Peyer's patch (tissue), 4 donors: ENCODE measurements at regions not wholly inside any gene's neighbourhood (a gene's known extent, or its start where the extent isn't known, plus 50 kb on each side); places are given as distances from the start of the nearest gene placed in this dataset.

Source experiments
- DNase-seq, 3 donors: peaks; one replicate each; pipeline ENCODE4 v3.0.0-alpha.2; 2017 to 2019
- H3K27ac ChIP-seq, 4 donors: fragments of 200-600 bp; sonication (generic); one replicate each; pipeline ENCODE4 v1.5.1; 2016 to 2019
- H3K27me3 ChIP-seq, 2 donors: fragments of 200-600 bp; sonication (generic); one replicate each; pipeline ENCODE4 v1.5.1; 2019
- H3K36me3 ChIP-seq, 3 donors: fragments of 200-600 bp; sonication (generic); one replicate each; pipeline ENCODE4 v1.5.1; 2016 to 2019
- H3K4me1 ChIP-seq, 4 donors: fragments of 200-600 bp; sonication (generic); one replicate each; pipeline ENCODE4 v1.5.1; 2016 to 2019
- H3K4me3 ChIP-seq, 4 donors: fragments of 200-600 bp; sonication (generic); 1 replicate in 3 of 4; 2 replicates in 1 of 4; pipeline ENCODE4 v1.5.1; 2016 to 2019; ENCODE audit warnings: mild to moderate bottlenecking in 1 of 4
- H3K9me3 ChIP-seq, 4 donors: fragments of 200-600 bp; sonication (generic); one replicate each; pipeline ENCODE4 v1.5.1; 2016 to 2019; ENCODE audit warnings: mild to moderate bottlenecking in 1 of 4
- CTCF ChIP-seq, 6 experiments: fragments of 450-650 bp in 4 of 6; fragments of 200-600 bp in 2 of 6; sonication (generic) in 1 of 6; IDR thresholded peaks; one replicate each; pipeline ENCODE4 v1.5.1; 2017 to 2019; ENCODE audit warnings: antibody characterized with exemption in 6 of 6, mild to moderate bottlenecking in 3 of 6, moderate library complexity in 1 of 6
- POLR2A ChIP-seq, 2 donors: fragments of 450-650 bp; IDR thresholded peaks; one replicate each; pipeline ENCODE4 v1.5.1; 2017; ENCODE audit warnings: antibody characterized with exemption in 2 of 2, mild to moderate bottlenecking in 2 of 2, moderate library complexity in 2 of 2

- H3K4me3 ChIP-seq: no peak overlapping the region
- H3K27me3 ChIP-seq: no peaks in the 10 kb centered on the region
- no peaks in the 10 kb centered on the region for H3K9me3 ChIP-seq
- H3K36me3 ChIP-seq: no peaks in the 10 kb centered on the region
- H3K27ac ChIP-seq: no peak overlapping the region
- no peak for DNase-seq
- peaks cover 0 to 11% (median 0%) of the 10 kb centered on the region in 4 donors for H3K4me1 ChIP-seq
- TF ChIP-seq CTCF (IDR thresholded peaks at IDR 0.05): no peak
Measured at GRCh38 chr3:182735672-182736071, 57.6 kb upstream of the ATP11B start.

- Histone ChIP-seq H3K27me3 (no peaks in the 10 kb centered on the region), H3K36me3 (no peaks in the 10 kb centered on the region), H3K4me1 (peaks cover 0 to 11% (median 0%) of the 10 kb centered on the region in 4 donors), H3K9me3 (no peaks in the 10 kb centered on the region), H3K27ac (no peak overlapping the region), H3K4me3 (no peak overlapping the region)
- DNase-seq: no peak
- TF ChIP-seq CTCF (IDR thresholded peaks at IDR 0.05): no peak
- no peak for TF ChIP-seq POLR2A (IDR thresholded peaks at IDR 0.05)
Measured at GRCh38 chr3:182737825-182738224, 55.5 kb upstream of the ATP11B start.

GRCh38 chr3:182738583-182739411 lies 54.5 kb upstream of the ATP11B start:
- H3K27me3 ChIP-seq: no peaks in the 10 kb centered on the region
- no peak overlapping the region for H3K4me3 ChIP-seq
- no peaks in the 10 kb centered on the region for H3K36me3 ChIP-seq
- peak in 1 of 2 donors; percentile 51 for TF ChIP-seq POLR2A (IDR thresholded peaks at IDR 0.05)
- TF ChIP-seq CTCF (IDR thresholded peaks at IDR 0.05): no peak
- H3K4me1 ChIP-seq: peaks cover 0 to 11% (median 0%) of the 10 kb centered on the region in 4 donors
- no peaks in the 10 kb centered on the region for H3K9me3 ChIP-seq
- peak in 1 of 3 donors; percentile 67 for DNase-seq
- H3K27ac ChIP-seq: peak overlapping the region in 3 of 4 donors; percentile 6 to 84 (median 66)

GRCh38 chr3:182739619-182740018 lies 53.7 kb upstream of the ATP11B start:
- no peak for TF ChIP-seq POLR2A (IDR thresholded peaks at IDR 0.05)
- no peak for TF ChIP-seq CTCF (IDR thresholded peaks at IDR 0.05)
- no peak for DNase-seq
- Histone ChIP-seq H3K36me3 (no peaks in the 10 kb centered on the region), H3K27ac (peak overlapping the region in 2 of 4 donors; percentile 66 to 84), H3K4me3 (no peak overlapping the region), H3K9me3 (no peaks in the 10 kb centered on the region), H3K27me3 (no peaks in the 10 kb centered on the region), H3K4me1 (peaks cover 0 to 11% (median 0%) of the 10 kb centered on the region in 4 donors)

- no peak overlapping the region for H3K27ac ChIP-seq
- TF ChIP-seq POLR2A (IDR thresholded peaks at IDR 0.05) (peak in 1 of 2 donors; percentile 23), CTCF (IDR thresholded peaks at IDR 0.05) (no peak)
Measured at GRCh38 chr3:182740710-182741109, 52.6 kb upstream of the ATP11B start.

More at GRCh38 chr3:182740710-182741109, 52.6 kb upstream of the ATP11B start:
- peak in 1 of 3 donors; percentile 67 for DNase-seq
- no peaks in the 10 kb centered on the region for H3K9me3 ChIP-seq
- H3K36me3 ChIP-seq: no peaks in the 10 kb centered on the region
- H3K4me3 ChIP-seq: no peak overlapping the region
- H3K27me3 ChIP-seq: no peaks in the 10 kb centered on the region
- peaks cover 0 to 11% (median 0%) of the 10 kb centered on the region in 4 donors for H3K4me1 ChIP-seq
